NCI-H524 (cell line): ENCODE measurements at regions not wholly inside any gene's neighbourhood (a gene's known extent, or its start where the extent isn't known, plus 50 kb on each side); places are given as distances from the start of the nearest gene placed in this dataset.
"Not testable (repeated sequence)": the region's sequence is repeated elsewhere in the genome, so short reads cannot be mapped to it uniquely, and the experiment has no call there.

Experiments
- DNase-seq, 2 experiments: peaks; one replicate each; lab custom pipeline; 2025; lab: John Stamatoyannopoulos, UW

GRCh38 chr10:6729861-6730344 is 149.8 kb upstream of the PRKCQ start:
- no peak for DNase-seq

GRCh38 chr10:6729071-6729774 is 149.1 kb upstream of the PRKCQ start:
- DNase-seq, result no peak

GRCh38 chr10:6726924-6727323 is 146.8 kb upstream of the PRKCQ start:
- DNase-seq, result no peak

- DNase-seq, result no peak
Measured at GRCh38 chr10:6722616-6723004, 142.5 kb upstream of the PRKCQ start.

GRCh38 chr10:6721964-6722615 is 142.0 kb upstream of the PRKCQ start:
- DNase-seq, result no peak

- no peak for DNase-seq
Measured at GRCh38 chr10:6721480-6721879, 141.4 kb upstream of the PRKCQ start.

GRCh38 chr10:6719561-6719960 is 139.5 kb upstream of the PRKCQ start:
- DNase-seq, result no peak

GRCh38 chr10:6718550-6718949 is 138.5 kb upstream of the PRKCQ start:
- no peak for DNase-seq

GRCh38 chr10:6716516-6716915 is 136.4 kb upstream of the PRKCQ start:
- no peak for DNase-seq

- no peak for DNase-seq
Measured at GRCh38 chr10:6713716-6714115, 133.6 kb upstream of the PRKCQ start.

GRCh38 chr10:6713120-6713519 is 133.0 kb upstream of the PRKCQ start:
- DNase-seq, result no peak

GRCh38 chr10:6711881-6712280 is 131.8 kb upstream of the PRKCQ start:
- no peak for DNase-seq

GRCh38 chr10:6711408-6711841 is 131.3 kb upstream of the PRKCQ start:
- no peak for DNase-seq

- no peak for DNase-seq
Measured at GRCh38 chr10:6707352-6707751, 127.3 kb upstream of the PRKCQ start.

- DNase-seq, result no peak
Measured at GRCh38 chr10:6706725-6707124, 126.6 kb upstream of the PRKCQ start.

GRCh38 chr10:6704896-6705295 is 124.8 kb upstream of the PRKCQ start:
- DNase-seq, result no peak

GRCh38 chr10:6702833-6703232 is 122.8 kb upstream of the PRKCQ start:
- not testable (repeated sequence) for DNase-seq

- DNase-seq, result no peak
Measured at GRCh38 chr10:6702030-6702429, 122.0 kb upstream of the PRKCQ start.

GRCh38 chr10:6701289-6701688 is 121.2 kb upstream of the PRKCQ start:
- DNase-seq, result no peak

- no peak for DNase-seq
Measured at GRCh38 chr10:6700066-6700465, 120.0 kb upstream of the PRKCQ start.

GRCh38 chr10:6699336-6699735 is 119.3 kb upstream of the PRKCQ start:
- DNase-seq, result no peak

GRCh38 chr10:6695519-6695918 is 115.4 kb upstream of the PRKCQ start:
- no peak for DNase-seq

GRCh38 chr10:6694447-6695140 is 114.5 kb upstream of the PRKCQ start:
- DNase-seq, result no peak
